ENCODE measurements at regions not wholly inside any gene's neighbourhood (a gene's known extent, or its start where the extent isn't known, plus 50 kb on each side); places are given as distances from the start of the nearest gene placed in this dataset.

- no peak for FAIRE-seq
- H3K4me3 ChIP-seq (ENCODE audit: low read depth in 1 of 3, low read length in 3 of 3) = no peak overlapping the region
- WGBS, 3 donors = 80 to 93% (median 86%) methylated on average over 3 of the region's 3 CpGs
- no peaks in the 10 kb centered on the region for H3K4me1 ChIP-seq (ENCODE audit: control insufficient read depth in 3 of 3, insufficient read depth in 2 of 3, low read depth in 1 of 3, low read length in 2 of 3)
- no peaks in the 10 kb centered on the region for H3K9me3 ChIP-seq (ENCODE audit: control insufficient read depth in 2 of 2, insufficient read depth in 1 of 2, low read depth in 1 of 2, low read length in 1 of 2)
- no peak for DNase-seq
- no peak overlapping the region for H3K27ac ChIP-seq (ENCODE audit: low read depth in 1 of 3, low read length in 2 of 3)
- H3K36me3 ChIP-seq (ENCODE audit: control insufficient read depth in 3 of 3, insufficient read depth in 2 of 3, low read depth in 1 of 3, low read length in 3 of 3) = no peaks in the 10 kb centered on the region
- no peaks in the 10 kb centered on the region for H3K27me3 ChIP-seq (ENCODE audit: control insufficient read depth in 3 of 3, insufficient read depth in 3 of 3, low read length in 3 of 3)
Observed at GRCh38 chr7:115410972-115411686, 489.2 kb downstream of the MDFIC start.

DNA sequence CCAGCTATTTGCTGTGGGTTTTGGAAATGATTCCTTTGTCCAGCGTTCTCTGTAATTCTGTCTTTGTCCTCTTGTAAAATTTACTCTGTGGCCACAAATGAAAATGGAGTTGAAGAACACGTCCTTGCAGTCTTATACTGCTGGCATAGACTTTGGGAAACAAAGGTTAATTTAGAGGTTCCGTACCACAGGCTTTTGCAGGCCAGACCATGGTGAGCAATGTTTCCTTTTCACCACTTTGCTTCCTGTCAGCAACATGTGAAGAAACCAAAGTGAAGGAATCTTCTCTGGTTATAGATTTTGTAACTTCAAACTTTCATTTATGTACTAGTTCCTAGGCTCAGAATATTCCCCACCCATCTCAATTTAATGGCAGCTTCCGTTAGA is 488.5 kb downstream of the MDFIC start:
- DNase-seq (no peak), FAIRE-seq (no peak)
- 72 to 84% (median 84%) methylated on average over 4 of the region's 4 CpGs for WGBS, 3 donors
- no peaks in the 10 kb centered on the region for H3K9me3 ChIP-seq (ENCODE audit: control insufficient read depth in 2 of 2, insufficient read depth in 1 of 2, low read depth in 1 of 2, low read length in 1 of 2)
- H3K36me3 ChIP-seq (ENCODE audit: control insufficient read depth in 3 of 3, insufficient read depth in 2 of 3, low read depth in 1 of 3, low read length in 3 of 3) = no peaks in the 10 kb centered on the region
- no peaks in the 10 kb centered on the region for H3K4me1 ChIP-seq (ENCODE audit: control insufficient read depth in 3 of 3, insufficient read depth in 2 of 3, low read depth in 1 of 3, low read length in 2 of 3)
- no peak overlapping the region for H3K27ac ChIP-seq (ENCODE audit: low read depth in 1 of 3, low read length in 2 of 3)
- no peaks in the 10 kb centered on the region for H3K27me3 ChIP-seq (ENCODE audit: control insufficient read depth in 3 of 3, insufficient read depth in 3 of 3, low read length in 3 of 3)
- no peak overlapping the region for H3K4me3 ChIP-seq (ENCODE audit: low read depth in 1 of 3, low read length in 3 of 3)

GRCh38 chr7:115409682-115410433 is 488.0 kb downstream of the MDFIC start:
- 77 to 82% (median 80%) methylated on average over 3 of the region's 3 CpGs for WGBS, 3 donors
- DNase-seq = no peak
- no peaks in the 10 kb centered on the region for H3K36me3 ChIP-seq (ENCODE audit: control insufficient read depth in 3 of 3, insufficient read depth in 2 of 3, low read depth in 1 of 3, low read length in 3 of 3)
- H3K4me1 ChIP-seq (ENCODE audit: control insufficient read depth in 3 of 3, insufficient read depth in 2 of 3, low read depth in 1 of 3, low read length in 2 of 3) = no peaks in the 10 kb centered on the region
- no peaks in the 10 kb centered on the region for H3K27me3 ChIP-seq (ENCODE audit: control insufficient read depth in 3 of 3, insufficient read depth in 3 of 3, low read length in 3 of 3)
- H3K4me3 ChIP-seq (ENCODE audit: low read depth in 1 of 3, low read length in 3 of 3) = no peak overlapping the region
- no peak overlapping the region for H3K27ac ChIP-seq (ENCODE audit: low read depth in 1 of 3, low read length in 2 of 3)
- no peak for FAIRE-seq
- H3K9me3 ChIP-seq (ENCODE audit: control insufficient read depth in 2 of 2, insufficient read depth in 1 of 2, low read depth in 1 of 2, low read length in 1 of 2) = no peaks in the 10 kb centered on the region

- Histone ChIP-seq H3K4me3 (ENCODE audit: low read depth in 1 of 3, low read length in 3 of 3) (no peak overlapping the region), H3K27me3 (ENCODE audit: control insufficient read depth in 3 of 3, insufficient read depth in 3 of 3, low read length in 3 of 3) (no peaks in the 10 kb centered on the region), H3K4me1 (ENCODE audit: control insufficient read depth in 3 of 3, insufficient read depth in 2 of 3, low read depth in 1 of 3, low read length in 2 of 3) (no peaks in the 10 kb centered on the region), H3K36me3 (ENCODE audit: control insufficient read depth in 3 of 3, insufficient read depth in 2 of 3, low read depth in 1 of 3, low read length in 3 of 3) (no peaks in the 10 kb centered on the region), H3K27ac (ENCODE audit: low read depth in 1 of 3, low read length in 2 of 3) (no peak overlapping the region), H3K9me3 (ENCODE audit: control insufficient read depth in 2 of 2, insufficient read depth in 1 of 2, low read depth in 1 of 2, low read length in 1 of 2) (no peaks in the 10 kb centered on the region)
- no peak for FAIRE-seq
- peak; percentile 30 to 54 for DNase-seq
Observed at GRCh38 chr7:115406219-115406618, 484.3 kb downstream of the MDFIC start.

- Histone ChIP-seq H3K4me1 (ENCODE audit: control insufficient read depth in 3 of 3, insufficient read depth in 2 of 3, low read depth in 1 of 3, low read length in 2 of 3) (no peaks in the 10 kb centered on the region), H3K9me3 (ENCODE audit: control insufficient read depth in 2 of 2, insufficient read depth in 1 of 2, low read depth in 1 of 2, low read length in 1 of 2) (no peaks in the 10 kb centered on the region), H3K27me3 (ENCODE audit: control insufficient read depth in 3 of 3, insufficient read depth in 3 of 3, low read length in 3 of 3) (no peaks in the 10 kb centered on the region), H3K27ac (ENCODE audit: low read depth in 1 of 3, low read length in 2 of 3) (no peak overlapping the region), H3K4me3 (ENCODE audit: low read depth in 1 of 3, low read length in 3 of 3) (no peak overlapping the region), H3K36me3 (ENCODE audit: control insufficient read depth in 3 of 3, insufficient read depth in 2 of 3, low read depth in 1 of 3, low read length in 3 of 3) (no peaks in the 10 kb centered on the region)
- FAIRE-seq = no peak
- no peak for DNase-seq
Observed at GRCh38 chr7:115387137-115387536, 465.2 kb downstream of the MDFIC start.

GRCh38 chr7:115379321-115379720 is 457.4 kb downstream of the MDFIC start:
- Histone ChIP-seq H3K9me3 (ENCODE audit: control insufficient read depth in 2 of 2, insufficient read depth in 1 of 2, low read depth in 1 of 2, low read length in 1 of 2) (no peaks in the 10 kb centered on the region), H3K27me3 (ENCODE audit: control insufficient read depth in 3 of 3, insufficient read depth in 3 of 3, low read length in 3 of 3) (no peaks in the 10 kb centered on the region), H3K27ac (ENCODE audit: low read depth in 1 of 3, low read length in 2 of 3) (no peak overlapping the region), H3K36me3 (ENCODE audit: control insufficient read depth in 3 of 3, insufficient read depth in 2 of 3, low read depth in 1 of 3, low read length in 3 of 3) (no peaks in the 10 kb centered on the region), H3K4me1 (ENCODE audit: control insufficient read depth in 3 of 3, insufficient read depth in 2 of 3, low read depth in 1 of 3, low read length in 2 of 3) (no peaks in the 10 kb centered on the region), H3K4me3 (ENCODE audit: low read depth in 1 of 3, low read length in 3 of 3) (no peak overlapping the region)
- DNase-seq (no peak), FAIRE-seq (no peak)
- WGBS, 3 donors = 94 to 97% (median 95%) methylated on average over 1 of the region's 1 CpG

DNA sequence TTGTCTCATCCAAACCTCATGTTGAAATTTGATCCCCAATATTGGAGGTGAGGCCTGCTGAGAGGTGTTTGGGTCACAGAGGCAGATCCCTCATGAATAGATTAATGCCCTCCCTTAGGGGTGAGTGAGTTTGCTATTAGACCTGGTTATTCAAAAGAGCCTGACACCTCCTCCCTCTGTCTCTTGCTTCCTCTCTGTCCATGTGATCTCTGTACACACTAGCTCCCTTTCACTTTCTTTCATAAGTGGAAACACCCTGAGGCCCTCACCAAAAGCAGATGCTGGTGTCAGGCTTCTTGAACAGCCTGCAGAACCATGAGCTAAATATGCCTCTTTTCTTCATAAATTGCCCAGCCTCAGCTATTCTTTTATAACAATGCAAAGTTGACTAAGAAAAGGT is 447.1 kb downstream of the MDFIC start:
- H3K4me3 ChIP-seq (ENCODE audit: low read depth in 1 of 3, low read length in 3 of 3) = no peak overlapping the region
- H3K4me1 ChIP-seq (ENCODE audit: control insufficient read depth in 3 of 3, insufficient read depth in 2 of 3, low read depth in 1 of 3, low read length in 2 of 3) = no peaks in the 10 kb centered on the region
- H3K9me3 ChIP-seq (ENCODE audit: control insufficient read depth in 2 of 2, insufficient read depth in 1 of 2, low read depth in 1 of 2, low read length in 1 of 2) = no peaks in the 10 kb centered on the region
- no peaks in the 10 kb centered on the region for H3K36me3 ChIP-seq (ENCODE audit: control insufficient read depth in 3 of 3, insufficient read depth in 2 of 3, low read depth in 1 of 3, low read length in 3 of 3)
- DNase-seq (no peak), FAIRE-seq (no peak)
- no peak overlapping the region for H3K27ac ChIP-seq (ENCODE audit: low read depth in 1 of 3, low read length in 2 of 3)
- H3K27me3 ChIP-seq (ENCODE audit: control insufficient read depth in 3 of 3, insufficient read depth in 3 of 3, low read length in 3 of 3) = no peaks in the 10 kb centered on the region

DNA sequence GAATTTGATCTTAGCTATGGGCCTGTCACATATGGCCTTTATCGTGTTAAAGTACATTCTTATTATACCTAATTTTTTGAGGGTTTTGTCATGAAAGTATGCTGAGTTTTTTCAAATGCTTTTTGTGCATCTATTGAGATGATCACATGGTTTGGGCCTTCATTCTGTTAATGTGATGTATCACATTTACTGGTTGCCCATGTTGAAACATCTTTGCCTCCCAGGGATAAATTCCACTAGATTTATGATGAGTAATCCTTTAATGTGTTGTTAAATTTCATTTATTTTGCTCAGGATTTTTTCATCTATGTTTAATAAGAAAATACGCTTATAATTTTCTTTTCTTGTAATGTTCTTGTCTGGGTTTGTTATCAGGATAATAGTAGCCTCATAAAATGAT is 442.0 kb downstream of the MDFIC start:
- Histone ChIP-seq H3K9me3 (ENCODE audit: control insufficient read depth in 2 of 2, insufficient read depth in 1 of 2, low read depth in 1 of 2, low read length in 1 of 2) (no peaks in the 10 kb centered on the region), H3K4me3 (ENCODE audit: low read depth in 1 of 3, low read length in 3 of 3) (no peak overlapping the region), H3K36me3 (ENCODE audit: control insufficient read depth in 3 of 3, insufficient read depth in 2 of 3, low read depth in 1 of 3, low read length in 3 of 3) (no peaks in the 10 kb centered on the region), H3K27me3 (ENCODE audit: control insufficient read depth in 3 of 3, insufficient read depth in 3 of 3, low read length in 3 of 3) (no peaks in the 10 kb centered on the region), H3K27ac (ENCODE audit: low read depth in 1 of 3, low read length in 2 of 3) (no peak overlapping the region), H3K4me1 (ENCODE audit: control insufficient read depth in 3 of 3, insufficient read depth in 2 of 3, low read depth in 1 of 3, low read length in 2 of 3) (no peaks in the 10 kb centered on the region)
- WGBS, 3 donors = 91 to 95% (median 93%) methylated on average over 2 of the region's 2 CpGs
- DNase-seq (no peak), FAIRE-seq (no peak)

- Histone ChIP-seq H3K9me3 (ENCODE audit: control insufficient read depth in 2 of 2, insufficient read depth in 1 of 2, low read depth in 1 of 2, low read length in 1 of 2) (no peaks in the 10 kb centered on the region), H3K4me1 (ENCODE audit: control insufficient read depth in 3 of 3, insufficient read depth in 2 of 3, low read depth in 1 of 3, low read length in 2 of 3) (no peaks in the 10 kb centered on the region), H3K27me3 (ENCODE audit: control insufficient read depth in 3 of 3, insufficient read depth in 3 of 3, low read length in 3 of 3) (no peaks in the 10 kb centered on the region), H3K27ac (ENCODE audit: low read depth in 1 of 3, low read length in 2 of 3) (no peak overlapping the region), H3K36me3 (ENCODE audit: control insufficient read depth in 3 of 3, insufficient read depth in 2 of 3, low read depth in 1 of 3, low read length in 3 of 3) (no peaks in the 10 kb centered on the region), H3K4me3 (ENCODE audit: low read depth in 1 of 3, low read length in 3 of 3) (no peak overlapping the region)
- FAIRE-seq = no peak
- no peak for DNase-seq
Observed at GRCh38 chr7:115359955-115360354, 438.1 kb downstream of the MDFIC start.
